Stimulated activated CD4-positive, alpha-beta T cell treated with anti-CD3 and anti-CD28 coated beads, Interleukin-1b, Interleukin-23, amount 100 ng/mL, for 24 hours (primary cell): ENCODE measurements at regions not wholly inside any gene's neighbourhood (a gene's known extent, or its start where the extent isn't known, plus 50 kb on each side); places are given as distances from the start of the nearest gene placed in this dataset.
"Not testable (repeated sequence)": the region's sequence is repeated elsewhere in the genome, so short reads cannot be mapped to it uniquely, and the experiment has no call there.

Experiments
- DNase-seq, 4 experiments: peaks; one replicate each; pipeline ENCODE4 v3.0.0-alpha.2; 2020; ENCODE audit warnings: low read depth in 4 of 4, low spot score in 1 of 4

- not testable (repeated sequence) for DNase-seq
These were observed 51.1 kb downstream of the NBPF8 start for GRCh38 chr1:120465900-120466299.

- not testable (repeated sequence) for DNase-seq
These were observed 62.8 kb downstream of the NBPF8 start for GRCh38 chr1:120477663-120478062.

- DNase-seq: not testable (repeated sequence)
These were observed 63.6 kb downstream of the NBPF8 start for GRCh38 chr1:120478400-120478799.

- DNase-seq: not testable (repeated sequence)
These were observed 72.7 kb downstream of the NBPF8 start for GRCh38 chr1:120487542-120487941.

GRCh38 chr1:120489217-120489616 lies 74.4 kb downstream of the NBPF8 start:
- not testable (repeated sequence) for DNase-seq

- not testable (repeated sequence) for DNase-seq
These were observed 82.3 kb downstream of the NBPF8 start for GRCh38 chr1:120497145-120497544.

- not testable (repeated sequence) for DNase-seq
These were observed 88.4 kb downstream of the NBPF8 start for GRCh38 chr1:120503284-120503683.

GRCh38 chr1:120506352-120506751 lies 91.5 kb downstream of the NBPF8 start:
- not testable (repeated sequence) for DNase-seq

- DNase-seq: not testable (repeated sequence)
These were observed 93.5 kb downstream of the NBPF8 start for GRCh38 chr1:120508351-120508750.

- not testable (repeated sequence) for DNase-seq
These were observed 94.4 kb downstream of the NBPF8 start for GRCh38 chr1:120509258-120509657.

GRCh38 chr1:120513099-120513498 lies 98.3 kb downstream of the NBPF8 start:
- not testable (repeated sequence) for DNase-seq

- not testable (repeated sequence) for DNase-seq
These were observed 98.7 kb downstream of the NBPF8 start for GRCh38 chr1:120513531-120513930.

GRCh38 chr1:120519196-120519595 lies 104.4 kb downstream of the NBPF8 start:
- DNase-seq: not testable (repeated sequence)

GRCh38 chr1:120524416-120524815 lies 109.6 kb downstream of the NBPF8 start:
- not testable (repeated sequence) for DNase-seq

- not testable (repeated sequence) for DNase-seq
These were observed 110.6 kb downstream of the NBPF8 start for GRCh38 chr1:120525386-120525785.

GRCh38 chr1:120529475-120530089 lies 114.7 kb downstream of the NBPF8 start:
- not testable (repeated sequence) for DNase-seq

GRCh38 chr1:120531455-120531854 lies 116.6 kb downstream of the NBPF8 start:
- DNase-seq: not testable (repeated sequence)

GRCh38 chr1:120534361-120535047 lies 119.7 kb downstream of the NBPF8 start:
- DNase-seq: not testable (repeated sequence)

- DNase-seq: not testable (repeated sequence)
These were observed 120.2 kb downstream of the NBPF8 start for GRCh38 chr1:120535052-120535451.

GRCh38 chr1:120541394-120541793 lies 126.6 kb downstream of the NBPF8 start:
- not testable (repeated sequence) for DNase-seq

GRCh38 chr1:120542365-120542764 lies 127.5 kb downstream of the NBPF8 start:
- DNase-seq: not testable (repeated sequence)

- DNase-seq: not testable (repeated sequence)
These were observed 128.1 kb downstream of the NBPF8 start for GRCh38 chr1:120542940-120543339.
